Epidermal melanocyte (primary cell): ENCODE measurements at regions not wholly inside any gene's neighbourhood (a gene's known extent, or its start where the extent isn't known, plus 50 kb on each side); places are given as distances from the start of the nearest gene placed in this dataset.
"Not testable (repeated sequence)": the region's sequence is repeated elsewhere in the genome, so short reads cannot be mapped to it uniquely, and the experiment has no call there.

Experiments
- DNase-seq: peaks from one replicate; pipeline ENCODE4 v3.0.0; 2011; ENCODE audit warnings: low spot score; ENCODE audit not compliant: insufficient read length

DNA sequence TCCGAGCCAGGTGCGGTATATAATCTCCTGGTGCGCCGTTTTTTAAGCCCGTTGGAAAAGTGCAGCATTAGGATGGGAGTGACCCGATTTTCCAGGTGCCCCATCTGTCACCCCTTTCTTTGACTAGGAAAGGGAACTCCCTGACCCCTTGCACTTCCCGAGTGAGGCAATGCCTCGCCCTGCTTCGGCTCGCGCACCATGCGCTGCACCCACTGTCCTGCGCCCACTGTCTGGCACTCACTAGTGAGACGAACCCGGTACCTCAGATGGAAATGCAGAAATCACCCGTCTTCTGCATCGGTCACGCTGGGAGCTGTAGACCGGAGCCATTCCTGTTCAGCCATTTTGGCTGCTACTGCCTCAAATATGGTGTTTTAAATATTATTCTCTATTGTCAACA, 198.0 kb downstream of the MEIS1 start:
- not testable (repeated sequence) for DNase-seq

DNA sequence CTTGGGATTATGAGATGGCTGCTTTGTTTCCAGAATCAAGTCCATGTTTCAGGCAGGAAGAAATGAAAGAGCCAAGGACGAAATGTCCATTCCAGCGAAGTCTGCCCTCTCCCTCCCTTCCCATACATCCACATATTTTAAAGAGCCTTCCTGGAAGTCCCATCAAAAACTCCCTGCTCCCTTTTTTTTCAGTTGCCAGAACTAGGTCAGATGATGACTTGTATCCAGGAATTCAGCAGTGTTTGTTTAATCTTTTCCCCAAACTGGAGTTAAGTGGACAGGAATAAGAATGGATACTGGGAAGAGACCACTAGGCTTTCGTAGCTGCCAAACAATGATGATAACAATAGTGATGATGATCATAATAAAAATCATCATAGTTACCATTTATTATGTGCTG, 198.7 kb downstream of the MEIS1 start:
- DNase-seq: no peak

DNA sequence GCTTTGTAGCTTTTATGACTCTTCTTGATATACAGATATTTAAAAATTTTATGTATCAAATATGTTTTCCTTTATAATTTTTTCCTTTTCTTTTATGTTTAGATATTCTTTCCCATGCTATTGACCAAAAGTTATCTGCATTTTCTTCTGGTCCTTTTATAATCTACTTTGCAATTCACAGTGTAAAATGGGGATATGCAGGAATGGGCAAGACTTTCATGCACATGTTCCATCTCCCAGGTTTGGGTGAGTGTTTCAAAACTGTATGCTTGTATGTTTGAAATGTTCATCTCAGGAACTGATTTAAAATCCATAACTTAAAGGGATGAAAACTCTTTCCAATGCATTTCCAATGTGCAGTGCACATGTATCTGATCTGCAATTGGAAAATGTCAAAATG, 199.9 kb downstream of the MEIS1 start:
- DNase-seq: no peak

DNA sequence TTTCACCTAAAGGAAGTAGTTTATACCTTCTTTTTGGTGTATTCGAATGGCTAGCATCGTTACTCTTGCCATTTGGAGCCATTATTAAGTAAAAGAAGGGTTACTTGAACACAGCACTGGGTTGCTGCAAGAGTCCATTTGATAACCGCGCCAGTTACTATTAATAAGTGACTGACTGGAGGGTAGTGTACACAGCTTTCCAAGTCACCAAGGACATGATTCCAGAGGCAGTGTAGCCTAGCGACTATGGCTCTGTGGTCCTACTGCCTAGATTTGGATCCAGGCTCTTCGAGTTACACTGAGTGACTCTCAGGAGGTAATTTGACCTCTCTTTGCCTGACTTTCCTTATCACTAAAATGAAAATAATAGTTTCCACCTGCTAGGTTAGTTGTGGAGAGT, 206.8 kb downstream of the MEIS1 start:
- DNase-seq: no peak

DNA sequence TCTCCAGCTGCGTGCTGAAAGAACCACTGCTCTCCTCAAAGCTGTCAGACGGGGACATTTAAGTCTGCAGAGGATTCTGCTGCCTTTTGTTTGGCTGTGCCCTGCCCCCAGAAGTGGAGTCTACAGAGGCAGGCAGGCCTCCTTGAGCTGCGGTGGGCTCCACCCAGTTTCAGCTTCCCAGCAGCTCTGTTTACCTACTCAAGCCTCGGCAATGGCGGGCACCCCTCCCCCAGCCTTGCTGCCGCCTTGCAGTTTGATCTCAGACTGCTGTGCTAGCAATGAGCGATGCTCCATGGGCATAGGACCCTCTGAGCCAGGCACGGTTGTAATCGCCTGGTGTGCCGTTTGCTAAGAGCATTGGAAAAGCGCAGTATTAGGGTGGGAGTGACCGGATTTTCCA, 213.2 kb downstream of the MEIS1 start:
- not testable (repeated sequence) for DNase-seq

DNA sequence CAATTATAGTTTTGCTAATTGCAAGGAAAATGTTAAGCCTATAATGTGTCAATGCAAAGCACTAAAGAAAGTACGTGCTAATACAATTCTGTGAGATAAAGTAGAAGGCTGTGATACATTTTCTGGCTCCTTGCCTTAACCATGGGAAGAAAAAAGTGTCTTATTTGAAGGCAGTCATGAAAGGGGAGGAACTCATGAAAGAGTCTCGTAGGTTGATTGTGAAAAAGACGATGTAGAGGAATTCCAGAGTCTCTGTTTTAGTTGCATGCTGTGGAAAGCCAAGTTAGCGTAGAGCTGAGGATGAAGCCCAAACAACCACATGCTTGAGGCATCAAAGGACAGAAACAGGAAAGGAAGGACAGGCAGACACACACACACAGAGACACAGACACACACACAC, 214.1 kb downstream of the MEIS1 start:
- DNase-seq: no peak

DNA sequence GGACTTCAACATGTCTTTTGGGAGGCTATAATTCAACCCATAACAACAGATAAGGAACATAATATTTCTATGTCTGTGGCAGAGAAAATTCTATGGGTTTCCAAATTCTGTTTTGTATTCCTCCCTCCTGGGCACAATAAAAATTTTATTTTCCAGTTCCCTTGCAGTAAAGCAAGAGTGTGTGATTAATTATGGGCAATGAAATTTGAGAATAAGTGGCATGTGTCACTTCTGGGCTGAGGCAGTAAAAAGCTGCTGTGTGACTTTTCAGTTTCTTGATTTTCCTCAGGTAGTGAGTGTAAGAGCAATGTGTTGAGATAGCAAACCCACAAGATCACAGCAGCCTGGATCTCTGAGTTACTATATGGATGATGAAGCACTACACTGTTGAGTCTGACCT, 216.4 kb downstream of the MEIS1 start:
- DNase-seq: no peak

DNA sequence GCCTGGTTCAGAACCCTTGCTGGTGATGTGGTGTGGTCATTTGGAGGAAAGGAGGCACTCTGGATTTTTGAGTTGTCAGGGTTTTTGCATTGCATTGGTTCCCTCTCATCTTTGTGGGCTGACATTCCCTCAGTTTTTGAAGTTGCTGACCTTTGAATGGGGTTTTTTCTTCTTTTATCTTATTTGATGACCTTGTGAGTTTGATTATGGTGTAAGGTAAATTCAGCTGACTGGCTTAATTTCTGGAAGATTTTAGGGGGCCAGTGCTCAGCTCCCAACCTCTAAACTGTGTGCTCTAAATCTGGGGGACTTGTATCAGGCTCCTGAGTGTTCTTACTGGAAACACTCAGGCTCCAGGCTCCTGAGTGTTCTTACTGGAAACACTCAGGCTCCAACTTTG, 225.9 kb downstream of the MEIS1 start:
- no peak for DNase-seq

DNA sequence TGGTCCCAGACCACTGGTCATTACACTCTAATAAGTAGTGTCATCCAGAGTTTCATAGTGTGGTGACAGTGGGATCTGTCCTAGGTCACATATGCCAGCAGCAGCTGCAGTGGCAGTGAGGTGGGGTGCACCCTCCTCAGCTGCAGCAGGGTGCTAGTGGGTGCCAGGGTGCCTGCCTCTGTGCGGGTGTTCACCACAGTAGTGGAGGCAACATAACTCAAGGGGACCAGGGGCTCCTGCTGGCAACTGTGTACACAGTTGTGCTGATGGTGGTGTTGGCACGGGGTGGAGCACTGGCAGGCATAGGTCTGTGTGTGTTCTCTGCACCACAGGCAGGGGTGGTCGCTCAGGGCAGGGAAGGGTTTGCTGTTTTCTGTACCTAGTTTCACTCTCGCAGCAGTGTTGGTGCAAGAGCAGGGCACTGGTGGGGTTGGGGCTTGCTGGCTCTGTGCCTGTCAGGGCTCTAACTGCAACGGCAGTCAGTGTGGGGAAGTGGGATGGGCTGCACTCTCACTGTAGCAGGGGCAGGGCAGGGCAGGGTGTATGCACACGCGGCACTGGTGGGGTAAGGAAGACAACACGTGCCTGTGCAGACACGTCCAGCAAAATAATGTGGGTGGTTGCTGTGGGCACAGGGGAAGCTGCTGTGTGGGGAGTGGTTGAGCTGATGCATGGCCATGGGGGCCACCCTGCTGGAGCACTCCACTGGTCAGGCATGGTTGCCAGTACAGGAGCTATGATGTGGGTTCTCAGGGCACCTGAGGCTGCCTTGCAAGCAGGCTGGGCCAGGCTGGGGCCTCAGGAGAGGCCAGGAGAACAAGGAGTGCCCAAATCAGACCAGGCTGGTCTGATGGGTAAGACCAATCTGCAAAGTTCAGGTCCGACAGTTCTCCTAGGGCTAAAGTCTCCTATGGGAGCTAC, 226.6 kb downstream of the MEIS1 start:
- no peak for DNase-seq

DNA sequence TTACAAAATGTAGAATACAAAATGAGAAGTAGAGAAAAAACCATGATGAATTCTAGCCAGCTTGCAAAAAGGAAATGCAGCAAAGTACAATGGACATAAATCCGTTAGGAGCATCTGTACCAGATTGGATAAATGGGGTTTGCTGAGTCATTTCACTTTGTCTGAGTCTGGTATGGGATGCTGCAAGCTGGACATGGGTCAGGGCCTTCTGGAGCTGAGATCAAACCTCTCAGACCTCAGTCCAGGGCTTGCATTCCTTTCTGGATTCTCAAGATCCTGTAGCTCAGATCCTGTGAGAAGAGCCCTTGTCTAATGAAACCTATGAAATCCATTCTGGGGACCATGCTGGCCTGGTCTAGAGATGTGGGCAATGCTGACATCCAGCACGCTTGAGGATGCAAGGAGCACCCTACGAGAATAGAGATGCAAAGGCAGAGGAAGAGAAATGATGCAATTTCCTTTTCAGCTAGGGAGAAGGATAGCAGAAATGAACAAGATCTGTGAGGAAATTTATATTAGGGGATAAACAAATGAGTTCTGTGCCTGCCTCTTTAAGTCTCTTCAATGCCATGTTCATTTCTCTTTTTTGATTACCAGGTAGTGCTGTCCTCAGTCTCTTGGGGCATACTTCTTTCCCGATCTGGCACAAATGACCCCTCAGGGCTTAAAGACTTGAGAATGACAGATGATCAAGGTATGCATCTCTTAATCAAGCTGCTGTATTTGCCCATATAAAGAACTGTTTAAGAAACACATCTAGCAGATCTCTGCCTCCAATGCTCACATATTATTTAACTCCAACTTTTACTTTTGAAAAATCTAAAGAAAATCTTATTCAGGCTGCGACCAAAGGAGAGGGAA, 230.4 kb downstream of the MEIS1 start:
- DNase-seq: no peak

DNA sequence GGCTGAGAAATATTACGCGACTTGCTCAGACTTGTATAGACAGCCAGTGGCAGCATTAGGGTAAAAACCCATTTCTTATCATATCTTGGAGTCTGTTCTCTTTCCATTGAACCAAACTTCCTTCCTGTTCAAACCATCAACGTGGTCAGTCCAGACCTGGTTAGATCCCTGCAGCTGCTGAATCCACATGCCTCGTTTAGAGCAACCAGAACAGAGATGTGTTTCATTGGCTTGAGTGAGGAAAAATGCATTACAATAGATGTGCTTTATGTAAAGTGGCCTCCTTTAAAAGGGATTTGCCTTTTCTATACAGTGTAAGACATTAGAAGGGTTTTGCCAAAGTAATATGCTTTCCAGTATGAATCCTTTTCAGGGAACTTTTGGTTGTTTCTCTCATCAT, 232.4 kb downstream of the MEIS1 start:
- DNase-seq: no peak

DNA sequence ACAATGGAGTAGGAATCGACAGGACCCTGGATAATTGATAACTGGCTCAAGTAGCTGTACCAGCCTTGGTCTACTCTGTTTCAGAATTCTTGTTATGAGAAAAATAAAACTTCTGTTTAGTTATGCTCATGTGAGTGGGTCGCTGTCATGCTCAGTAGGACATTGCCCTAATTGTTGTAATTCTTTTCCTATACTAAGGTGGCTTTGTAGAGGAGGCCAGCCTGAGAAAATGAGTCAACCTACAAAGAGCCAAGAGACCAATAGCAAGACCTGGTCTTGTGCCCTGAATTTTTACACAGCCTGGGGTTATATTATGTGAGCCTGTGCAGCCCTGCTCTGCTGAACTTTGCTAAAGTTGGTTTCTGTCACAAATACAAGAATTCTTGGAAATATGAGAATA, 238.4 kb downstream of the MEIS1 start:
- DNase-seq: no peak

DNA sequence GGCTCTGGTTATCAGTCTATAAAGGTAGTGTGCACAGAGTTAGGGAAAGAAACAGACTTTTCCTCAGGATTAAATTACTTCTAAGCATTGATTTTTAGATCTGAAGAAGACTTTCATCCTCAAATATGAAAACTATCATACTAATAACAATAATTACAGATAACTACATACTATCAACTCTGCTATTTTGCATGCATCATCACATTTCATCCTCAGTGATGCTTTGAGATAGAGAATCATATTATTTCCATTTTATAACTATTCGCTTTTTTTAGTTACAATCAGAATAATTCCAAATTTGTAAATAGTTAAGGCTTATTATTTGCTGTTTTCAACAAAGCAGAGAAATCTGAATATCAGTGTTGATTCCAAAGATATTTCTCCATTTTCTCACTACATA, 239.2 kb downstream of the MEIS1 start:
- DNase-seq: no peak

DNA sequence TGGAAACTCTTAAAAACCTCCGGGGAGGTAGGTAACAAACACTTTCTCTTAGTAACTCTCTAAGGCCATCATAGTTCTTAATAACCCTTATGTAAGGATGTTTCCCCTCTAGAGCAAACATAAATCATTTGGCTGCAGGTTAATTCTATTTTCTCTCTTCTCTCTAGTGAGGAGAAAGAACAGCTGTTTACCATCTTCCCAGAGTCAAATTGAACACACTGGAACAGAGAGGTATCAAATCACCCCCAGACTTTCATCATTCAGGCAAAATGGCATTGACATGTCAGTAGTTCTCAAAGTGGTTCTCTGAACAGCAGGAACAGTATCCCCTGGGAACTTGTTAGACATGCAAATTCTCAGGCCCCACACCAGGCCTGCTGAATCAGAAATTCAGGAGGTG, 240.7 kb downstream of the MEIS1 start:
- DNase-seq: no peak

DNA sequence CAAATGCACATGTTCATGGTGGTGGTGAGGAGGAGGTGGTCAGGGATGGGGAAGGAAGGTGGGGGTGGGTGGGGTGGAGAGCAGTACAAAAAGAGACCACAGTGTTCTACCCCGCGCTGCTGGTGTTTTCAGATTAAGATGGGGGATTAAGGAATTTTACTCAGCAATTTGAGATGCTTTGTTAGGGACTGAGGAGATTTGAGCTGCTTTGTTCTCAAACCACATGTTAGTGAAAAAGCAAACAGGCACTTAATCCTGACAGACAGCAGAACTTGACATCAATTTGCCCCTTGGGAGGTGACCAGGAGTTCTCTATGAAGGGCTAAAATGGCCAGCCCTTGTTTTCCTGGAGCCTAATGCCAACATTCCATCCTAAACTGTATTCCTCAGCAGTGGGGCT, 244.5 kb downstream of the MEIS1 start:
- no peak for DNase-seq

DNA sequence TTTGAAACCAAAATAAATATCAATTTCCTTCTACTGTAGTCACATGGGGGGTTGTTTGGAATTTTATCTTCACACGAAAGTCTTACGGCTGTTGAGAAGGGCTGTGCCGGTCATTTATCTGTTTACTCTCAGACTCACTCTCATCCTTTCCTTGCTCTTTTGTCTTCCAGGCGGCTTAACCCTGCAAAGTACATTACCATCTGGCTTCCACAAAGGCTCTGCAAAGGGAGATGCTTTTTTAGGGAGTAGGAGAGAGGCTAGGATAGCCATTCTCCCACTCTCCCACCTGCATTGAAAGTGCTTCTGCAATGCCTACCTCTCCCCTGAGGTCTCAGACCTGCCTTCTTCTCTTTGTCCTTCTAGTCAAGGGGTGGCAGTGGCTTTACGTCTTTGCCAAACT, 247.6 kb downstream of the MEIS1 start:
- no peak for DNase-seq

DNA sequence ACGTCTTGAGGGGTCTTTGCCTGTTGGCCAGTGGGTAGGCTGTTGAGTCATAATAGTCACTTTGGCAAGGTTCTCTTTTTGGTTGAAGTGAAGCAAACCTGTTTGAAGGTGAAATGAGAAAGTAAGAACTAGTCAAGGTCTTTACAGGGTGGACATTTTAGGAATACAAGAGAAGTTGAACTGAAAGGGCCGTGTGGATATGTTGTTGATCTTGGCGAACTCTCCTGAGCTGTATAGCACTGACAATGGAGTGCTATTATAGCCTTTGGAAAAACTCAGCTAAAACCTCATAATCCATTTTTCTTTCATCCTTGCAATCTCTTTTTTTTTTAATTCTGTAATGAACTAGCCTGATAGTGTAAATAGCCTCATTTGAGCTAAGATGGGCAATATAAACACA, 248.1 kb downstream of the MEIS1 start:
- no peak for DNase-seq

DNA sequence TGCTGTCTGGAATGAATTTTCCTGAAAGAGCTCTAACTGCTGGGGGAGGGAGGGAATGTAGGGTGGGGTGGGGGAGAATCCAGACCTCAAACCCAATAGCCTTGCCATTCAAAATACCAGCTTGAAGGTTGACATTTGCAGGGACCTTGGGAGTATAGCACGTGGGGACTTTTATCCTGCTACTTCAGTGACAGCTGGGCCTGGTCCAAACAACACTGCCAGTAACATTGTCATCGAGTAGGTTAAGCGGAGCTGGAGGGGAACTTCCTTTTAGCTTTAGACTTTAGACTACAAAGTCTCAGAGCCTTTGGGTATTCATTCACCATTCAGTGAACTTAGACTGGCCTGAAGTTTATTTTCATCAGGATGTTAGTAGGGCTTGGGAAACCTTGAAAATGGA, 248.7 kb downstream of the MEIS1 start:
- DNase-seq: no peak

DNA sequence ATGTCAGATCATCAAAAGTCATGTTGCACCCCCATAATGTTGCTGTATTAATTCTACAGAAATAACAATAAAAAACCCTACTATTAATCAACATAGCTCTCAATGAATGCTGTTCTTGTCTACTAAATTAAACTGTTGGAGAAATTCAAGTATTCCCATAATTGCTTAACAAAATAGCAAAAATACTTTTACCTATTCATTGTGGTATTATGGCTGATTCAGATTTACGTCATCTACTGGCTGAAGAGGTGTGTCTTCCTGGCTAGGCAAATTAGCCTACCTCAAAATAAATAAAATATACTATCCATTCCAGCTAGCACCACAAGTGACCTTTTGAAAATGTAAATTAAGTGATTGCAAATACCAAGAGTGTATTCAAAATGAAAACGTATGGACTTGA, 249.4 kb downstream of the MEIS1 start:
- DNase-seq: no peak

DNA sequence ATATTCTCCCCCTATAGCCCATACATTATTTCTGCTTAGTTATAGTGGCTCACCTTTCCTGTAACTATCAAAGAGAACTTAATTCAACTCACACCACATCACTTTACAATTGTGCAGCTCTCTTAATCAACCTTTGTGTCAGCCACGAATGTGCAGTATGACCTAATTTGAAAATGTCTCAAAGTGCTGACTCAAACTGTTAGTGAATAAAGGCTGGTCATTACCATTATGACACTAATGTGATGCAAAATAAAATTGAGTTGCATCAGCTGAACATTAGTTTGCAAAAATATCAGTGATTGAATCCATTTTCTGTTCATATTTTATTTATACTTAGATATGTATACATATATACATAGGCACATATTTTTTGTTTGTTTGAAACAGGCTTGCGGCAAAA, 251.8 kb downstream of the MEIS1 start:
- no peak for DNase-seq

DNA sequence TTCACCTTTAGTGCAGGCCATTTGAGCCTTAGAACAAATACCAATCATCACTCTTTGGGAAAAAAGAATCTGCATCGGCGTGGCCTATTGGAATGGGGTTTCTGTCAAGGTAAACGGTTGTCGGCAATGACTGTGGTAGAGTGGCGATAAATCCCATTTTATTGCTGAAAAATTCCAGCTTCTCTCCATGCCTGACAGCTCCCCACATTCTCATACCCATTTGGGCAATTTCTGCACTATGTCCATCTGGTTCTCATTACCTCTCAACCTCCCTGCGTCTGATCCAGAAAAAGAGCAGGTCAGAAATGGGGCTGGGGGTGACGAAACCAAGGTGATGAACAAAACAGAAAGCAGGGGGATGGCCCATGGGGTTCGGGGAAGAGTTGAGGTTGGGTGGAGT, 254.0 kb downstream of the MEIS1 start:
- DNase-seq: no peak

DNA sequence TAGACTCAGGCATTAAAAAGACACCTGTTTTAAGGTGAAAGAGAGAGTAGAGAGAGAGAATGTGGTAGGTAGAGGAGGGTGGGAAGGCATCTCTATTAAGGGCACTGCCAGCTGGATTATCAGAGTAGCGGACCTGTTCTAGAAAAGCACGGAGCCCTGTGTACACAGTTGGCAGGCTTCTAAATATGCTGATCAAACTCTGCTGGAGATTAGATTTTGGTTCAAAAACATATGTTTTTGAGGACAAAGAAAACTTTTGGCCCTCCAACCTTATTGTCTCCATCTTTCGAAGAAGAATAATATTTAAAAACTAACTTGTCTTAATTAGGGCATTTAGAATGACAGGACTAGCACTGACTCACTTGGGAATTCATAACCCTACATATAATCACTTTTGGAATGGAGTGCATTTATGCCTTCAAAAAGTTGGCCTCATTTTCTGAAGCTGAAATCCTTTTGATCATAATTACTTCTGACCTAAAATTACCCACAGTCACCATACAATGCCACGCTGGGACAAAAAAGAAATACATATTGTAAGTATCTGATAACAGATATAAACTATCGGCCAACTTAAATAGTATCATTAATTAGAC, 254.6 kb downstream of the MEIS1 start:
- no peak for DNase-seq
